Fibroblast of pulmonary artery (primary cell): ENCODE measurements at regions not wholly inside any gene's neighbourhood (a gene's known extent, or its start where the extent isn't known, plus 50 kb on each side); places are given as distances from the start of the nearest gene placed in this dataset.
A peak's percentile ranks its signal among the peaks of the same experiment; 100 is the strongest.

Source experiments
- DNase-seq: peaks from one replicate; pipeline ENCODE4 v3.0.0-alpha.2; 2010; ENCODE audit warnings: low read depth
- H3K4me3 ChIP-seq: replicated peaks from 2 replicates; pipeline ENCODE4 v1.5.1; 2011; ENCODE audit warnings: low read depth, mild to moderate bottlenecking, control low read depth, low read length, moderate library complexity
- TF ChIP-seq, protein P1 (sequence below): IDR thresholded peaks from 2 replicates; pipeline ENCODE4 v1.5.1; 2011; ENCODE audit warnings: mild to moderate bottlenecking, control low read depth, low read length, inconsistent platforms; ENCODE audit errors: missing control alignments

GRCh38 chr3:153268564-153269279 lies 106.7 kb downstream of the RAP2B start:
- no peak overlapping the region for H3K4me3 ChIP-seq
- TF ChIP-seq, protein P1, sequence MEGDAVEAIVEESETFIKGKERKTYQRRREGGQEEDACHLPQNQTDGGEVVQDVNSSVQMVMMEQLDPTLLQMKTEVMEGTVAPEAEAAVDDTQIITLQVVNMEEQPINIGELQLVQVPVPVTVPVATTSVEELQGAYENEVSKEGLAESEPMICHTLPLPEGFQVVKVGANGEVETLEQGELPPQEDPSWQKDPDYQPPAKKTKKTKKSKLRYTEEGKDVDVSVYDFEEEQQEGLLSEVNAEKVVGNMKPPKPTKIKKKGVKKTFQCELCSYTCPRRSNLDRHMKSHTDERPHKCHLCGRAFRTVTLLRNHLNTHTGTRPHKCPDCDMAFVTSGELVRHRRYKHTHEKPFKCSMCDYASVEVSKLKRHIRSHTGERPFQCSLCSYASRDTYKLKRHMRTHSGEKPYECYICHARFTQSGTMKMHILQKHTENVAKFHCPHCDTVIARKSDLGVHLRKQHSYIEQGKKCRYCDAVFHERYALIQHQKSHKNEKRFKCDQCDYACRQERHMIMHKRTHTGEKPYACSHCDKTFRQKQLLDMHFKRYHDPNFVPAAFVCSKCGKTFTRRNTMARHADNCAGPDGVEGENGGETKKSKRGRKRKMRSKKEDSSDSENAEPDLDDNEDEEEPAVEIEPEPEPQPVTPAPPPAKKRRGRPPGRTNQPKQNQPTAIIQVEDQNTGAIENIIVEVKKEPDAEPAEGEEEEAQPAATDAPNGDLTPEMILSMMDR, result no peak
- no peak for DNase-seq

GRCh38 chr3:153269730-153270129 lies 107.7 kb downstream of the RAP2B start:
- no peak overlapping the region for H3K4me3 ChIP-seq
- TF ChIP-seq, protein P1, result no peak
- DNase-seq, result no peak

- DNase-seq, result no peak
- no peak overlapping the region for H3K4me3 ChIP-seq
- TF ChIP-seq, protein P1, result no peak
Measured at GRCh38 chr3:153273217-153273616, 111.2 kb downstream of the RAP2B start.

GRCh38 chr3:153273767-153274435 lies 111.9 kb downstream of the RAP2B start:
- no peak overlapping the region for H3K4me3 ChIP-seq
- TF ChIP-seq, protein P1, result no peak
- peak; percentile 71 for DNase-seq

- TF ChIP-seq, protein P1, result no peak
- no peak for DNase-seq
- no peak overlapping the region for H3K4me3 ChIP-seq
Measured at GRCh38 chr3:153274561-153274960, 112.5 kb downstream of the RAP2B start.

- TF ChIP-seq, protein P1, result no peak
- no peak overlapping the region for H3K4me3 ChIP-seq
- no peak for DNase-seq
Measured at GRCh38 chr3:153275514-153275913, 113.5 kb downstream of the RAP2B start.
